GM12878 (cell line): ENCODE measurements at regions not wholly inside any gene's neighbourhood (a gene's known extent, or its start where the extent isn't known, plus 50 kb on each side); places are given as distances from the start of the nearest gene placed in this dataset.

ENCODE experiments used
- ATAC-seq: fragments of 200-7000 bp; cut with Tn5 transposase; 3 replicates; pipeline ENCODE4 v1.9.1; 2020; ENCODE audit warnings: mild to moderate bottlenecking, moderate library complexity
- BruUV-seq: library from RNA; stranded (reverse); fragments of 400-500 nt; replicated peaks from 2 replicates; lab custom pipeline; 2021; lab: Mats Ljungman, UMichigan
- CTCF ChIA-PET: fragments of 300-600 bp; sonication (Branson Sonifier 250); formaldehyde crosslinking; extraction: SDS; loops from one replicate; lab custom pipeline; 2021; ENCODE audit warnings: inconsistent platforms; lab: Yijun Ruan, JAX
- POLR2A ChIA-PET: fragments of 350-600 bp; formaldehyde crosslinking; extraction: SDS; loops from one replicate; lab custom pipeline; 2021; ENCODE audit warnings: inconsistent platforms; lab: Charles Lee
- RAD21 ChIA-PET: fragments of 300-600 bp; sonication (Branson Sonifier 250); formaldehyde crosslinking; loops from one replicate; lab custom pipeline; 2023; ENCODE audit warnings: antibody characterized with exemption; ENCODE audit not compliant: unreplicated experiment; lab: Charles Lee
- SMC1A ChIA-PET: fragments of 300-600 bp; sonication (Branson Sonifier 250); formaldehyde crosslinking; loops from one replicate; lab custom pipeline; 2023; ENCODE audit not compliant: unreplicated experiment, uncharacterized antibody; lab: Charles Lee
- DNase-seq: peaks from one replicate; pipeline ENCODE4 v3.0.0-alpha.2; 2011; ENCODE audit warnings: low read depth, low spot score
- FAIRE-seq: peaks from 3 replicates; lab custom pipeline; 2011; peaks lifted over from hg19 to GRCh38; lab: Jason Lieb, UNC
- H2AFZ ChIP-seq: 2 replicates; pipeline ENCODE4 v1.6.0; 2011; ENCODE audit warnings: low read depth, low read length, control low read depth; ENCODE audit not compliant: control insufficient read depth
- H3K27ac ChIP-seq: 2 replicates; pipeline ENCODE4 v1.5.1; 2011; ENCODE audit warnings: control low read depth; ENCODE audit not compliant: control insufficient read depth, insufficient read depth
- H3K27me3 ChIP-seq, 2 experiments: replicated peaks in 1 of 2; 2 replicates each; pipeline versions ENCODE4 v1.6.0 to v1.6.1; 2011; ENCODE audit warnings: low read length in 1 of 2; ENCODE audit not compliant: control insufficient read depth in 2 of 2, insufficient read depth in 2 of 2
- H3K36me3 ChIP-seq, 2 experiments: 2 replicates each; pipeline ENCODE4 v1.5.1; 2011; ENCODE audit warnings: low read length in 1 of 2; ENCODE audit not compliant: control insufficient read depth in 2 of 2, insufficient read depth in 2 of 2
- H3K4me1 ChIP-seq: 2 replicates; pipeline ENCODE4 v1.6.1; 2011; ENCODE audit warnings: mild to moderate bottlenecking, low read length, moderate library complexity, mixed read lengths; ENCODE audit not compliant: control insufficient read depth, insufficient read depth
- H3K4me2 ChIP-seq: 2 replicates; pipeline ENCODE4 v1.6.0; 2011; ENCODE audit warnings: control low read depth; ENCODE audit not compliant: control insufficient read depth, insufficient read depth
- H3K4me3 ChIP-seq: fragments of 200-600 bp; sonication (generic); 2 replicates; pipeline ENCODE4 v1.5.1; 2016
- H3K79me2 ChIP-seq: 2 replicates; pipeline ENCODE4 v1.6.0; 2011; ENCODE audit warnings: low read length; ENCODE audit not compliant: control insufficient read depth, insufficient read depth
- H3K9ac ChIP-seq: 2 replicates; pipeline ENCODE4 v1.8.0; 2011; ENCODE audit warnings: low read length, control low read depth, mixed read lengths; ENCODE audit not compliant: control insufficient read depth, insufficient read depth
- H3K9me3 ChIP-seq: replicated peaks from 3 replicates; pipeline ENCODE4 v1.5.1; 2011; ENCODE audit warnings: mild to moderate bottlenecking, low read length; ENCODE audit not compliant: control insufficient read depth, insufficient read depth
- H4K20me1 ChIP-seq: 2 replicates; pipeline ENCODE4 v1.6.0; 2011; ENCODE audit not compliant: control insufficient read depth, insufficient read depth
- CHD1 ChIP-seq: IDR thresholded peaks from 2 replicates; pipeline ENCODE4 v1.6.1; 2012; ENCODE audit warnings: low read depth, low read length, improper control_type of control experiment
- LARP7 ChIP-seq: fragments of 450-650 bp; IDR thresholded peaks from 2 replicates; pipeline ENCODE4 v1.6.1; 2017; ENCODE audit warnings: mild to moderate bottlenecking
- NR2C1 ChIP-seq: fragments of 450-650 bp; IDR thresholded peaks from 2 replicates; pipeline ENCODE4 v1.6.1; 2017; ENCODE audit warnings: antibody characterized with exemption, mild to moderate bottlenecking, moderate library complexity
- SMAD1 ChIP-seq: fragments of 450-650 bp; IDR thresholded peaks from 2 replicates; pipeline ENCODE4 v1.6.1; 2018; ENCODE audit warnings: mild to moderate bottlenecking, low read depth; ENCODE audit not compliant: partially characterized antibody
- STAT1 ChIP-seq: fragments of 450-650 bp; conservative IDR thresholded peaks from 2 replicates; pipeline ENCODE4 v1.6.1; 2014; ENCODE audit warnings: antibody characterized with exemption, mild to moderate bottlenecking
- TAF1 ChIP-seq: IDR thresholded peaks from 2 replicates; pipeline ENCODE4 v1.6.1; 2011; ENCODE audit warnings: mild to moderate bottlenecking, low read depth, low read length, borderline replicate concordance
- ZBED1 ChIP-seq: IDR thresholded peaks from 2 replicates; pipeline ENCODE4 v1.6.1; 2016; ENCODE audit warnings: borderline replicate concordance
- ZBTB40 ChIP-seq: fragments of 450-650 bp; IDR thresholded peaks from 2 replicates; pipeline ENCODE4 v1.6.1; 2016; ENCODE audit warnings: mild to moderate bottlenecking, moderate library complexity, borderline replicate concordance
- ZNF207 ChIP-seq: fragments of 450-650 bp; IDR thresholded peaks from 2 replicates; pipeline ENCODE4 v1.6.1; 2014; ENCODE audit warnings: antibody characterized with exemption, mild to moderate bottlenecking, borderline replicate concordance
- ZSCAN29 ChIP-seq: fragments of 450-650 bp; IDR thresholded peaks from 2 replicates; pipeline ENCODE4 v1.6.1; 2017; ENCODE audit warnings: mild to moderate bottlenecking, moderate library complexity
- WGBS: methylation state at CpG from one replicate; pipeline ENCODE4 v1.1.6; 2016; ENCODE audit warnings: low lambda C conversion rate; ENCODE audit not compliant: insufficient replicate concordance, insufficient coverage; ENCODE audit errors: missing lambda C conversion rate; 5-methylcytosine and 5-hydroxymethylcytosine counted together
- in situ Hi-C: fragments of 300-500 bp; cut with MboI; formaldehyde crosslinking; loops from 9 replicates; pipeline ENCODE4 v1.14.3; 2018; ENCODE audit warnings: mixed read lengths
- intact Hi-C: fragments of 100-400 bp; cut with micrococcal nuclease; formaldehyde crosslinking; loops from one replicate; pipeline ENCODE4 v1.14.2; 2022; ENCODE audit not compliant: unreplicated experiment
- TF ChIP-seq, protein P1 (sequence below): IDR thresholded peaks from 2 replicates; pipeline ENCODE4 v1.6.1; 2011; ENCODE audit warnings: borderline replicate concordance, low read depth, mild to moderate bottlenecking, moderate library complexity, low read length; ENCODE audit not compliant: insufficient read depth, poor library complexity, severe bottlenecking
- TF ChIP-seq, protein P2 (sequence below): IDR thresholded peaks from 2 replicates; pipeline ENCODE4 v1.6.1; 2012; ENCODE audit warnings: low read depth, low read length, improper control_type of control experiment

DNA sequence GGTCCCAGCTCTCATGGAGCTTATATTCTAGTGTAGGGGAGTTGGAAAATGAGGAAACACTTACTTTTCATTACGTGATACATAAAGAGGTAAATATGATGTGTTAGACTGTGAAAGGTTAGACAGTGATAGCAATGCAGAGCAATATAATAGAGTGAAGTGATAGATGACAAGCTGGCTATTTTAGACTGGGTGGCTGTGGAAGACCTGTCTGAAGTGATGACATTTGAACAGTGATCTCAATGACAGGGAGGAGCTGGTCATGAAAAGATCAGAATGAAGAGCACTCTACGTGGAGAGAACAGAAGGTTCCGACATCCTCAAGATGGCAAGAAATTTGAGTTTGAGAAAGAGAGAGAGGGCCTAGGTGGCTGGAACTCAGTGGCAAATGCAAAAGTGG lies 118.9 kb upstream of the MKLN1 start:
- 46% methylated on average over 3 of the region's 3 CpGs for WGBS
- Histone ChIP-seq H2AFZ (no peak overlapping the region), H3K9me3 (no peaks in the 10 kb centered on the region), H4K20me1 (no peaks in the 10 kb centered on the region), H3K36me3 (no peaks in the 10 kb centered on the region), H3K27me3 (no peaks in the 10 kb centered on the region), H3K27ac (no peak overlapping the region), H3K9ac (no peak overlapping the region), H3K4me1 (no peaks in the 10 kb centered on the region)
- ATAC-seq, result no peak
- DNase-seq, result no peak
- TF ChIP-seq CHD1, result no peak
- no peak for TF ChIP-seq ZBED1
- TF ChIP-seq, all 136 proteins: peak for 0
- intact Hi-C loops (no loop called here), in situ Hi-C loops (no loop called here)
- no peaks in the 10 kb centered on the region for H3K79me2 ChIP-seq
- ChIA-PET POLR2A (interaction anchor here (0.5 kb wide), 1 partner anchor 12 kb away, joined by 3 read pairs; no protein-coding TSS in a partner anchor), RAD21 (no interaction called here), CTCF (no interaction called here), SMC1A (interaction anchor here (1.1 to 1.6 kb wide), 4 partner anchors 8 to 182 kb away, joined by 3 to 4 read pairs (median 3); no protein-coding TSS in a partner anchor)
- no peak for FAIRE-seq
- H3K4me3 ChIP-seq, result no peak overlapping the region
- no peak overlapping the region for H3K4me2 ChIP-seq
- no TSS peak for BruUV-seq

DNA sequence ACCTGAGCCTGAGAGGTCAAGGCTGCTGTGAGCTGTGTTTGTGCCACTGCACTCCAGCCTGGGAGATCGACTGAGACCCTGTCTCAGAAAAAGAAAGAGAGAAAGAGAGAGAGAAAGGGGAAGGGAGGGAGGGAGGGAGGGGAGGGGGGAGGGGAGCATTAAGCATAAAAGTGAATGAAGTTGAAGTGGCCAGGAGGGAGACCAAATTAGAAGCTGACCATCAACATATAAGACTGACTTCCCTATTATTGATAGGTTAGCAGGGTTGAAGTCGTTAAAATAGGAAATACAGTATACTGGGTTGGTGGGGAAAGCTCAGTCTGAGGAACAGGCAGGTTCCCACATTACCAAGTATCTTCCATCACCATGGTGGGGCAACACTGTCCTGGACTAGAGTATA lies 117.1 kb upstream of the MKLN1 start:
- no peak for FAIRE-seq
- H3K79me2 ChIP-seq, result no peaks in the 10 kb centered on the region
- POLR2A ChIA-PET, result no interaction called here
- no TSS peak for BruUV-seq
- H3K9me3 ChIP-seq, result no peaks in the 10 kb centered on the region
- no peak overlapping the region for H3K27ac ChIP-seq
- H3K4me3 ChIP-seq, result no peak overlapping the region
- ATAC-seq, result no peak
- no peaks in the 10 kb centered on the region for H3K36me3 ChIP-seq
- CTCF ChIA-PET, result no interaction called here
- 0% methylated on average over 1 of the region's 2 CpGs for WGBS
- no peaks in the 10 kb centered on the region for H3K4me1 ChIP-seq
- intact Hi-C loops, result no loop called here
- in situ Hi-C loops, result no loop called here
- H3K9ac ChIP-seq, result no peak overlapping the region
- H4K20me1 ChIP-seq, result no peaks in the 10 kb centered on the region
- DNase-seq, result no peak
- no peak overlapping the region for H3K4me2 ChIP-seq
- H3K27me3 ChIP-seq, result no peaks in the 10 kb centered on the region
- RAD21 ChIA-PET, result no interaction called here
- no peak overlapping the region for H2AFZ ChIP-seq
- SMC1A ChIA-PET, result interaction anchor here (0.8 to 1.3 kb wide), 2 partner anchors 21 to 25 kb away, joined by 3 to 4 read pairs; no protein-coding TSS in a partner anchor
- TF ChIP-seq SMAD1 (no peak), ZSCAN29 (no peak), ZBED1 (no peak), NR2C1 (no peak), TAF1 (no peak), STAT1 (no peak), ZBTB40 (no peak), LARP7 (no peak), ZNF207 (no peak)
- TF ChIP-seq, protein P1, sequence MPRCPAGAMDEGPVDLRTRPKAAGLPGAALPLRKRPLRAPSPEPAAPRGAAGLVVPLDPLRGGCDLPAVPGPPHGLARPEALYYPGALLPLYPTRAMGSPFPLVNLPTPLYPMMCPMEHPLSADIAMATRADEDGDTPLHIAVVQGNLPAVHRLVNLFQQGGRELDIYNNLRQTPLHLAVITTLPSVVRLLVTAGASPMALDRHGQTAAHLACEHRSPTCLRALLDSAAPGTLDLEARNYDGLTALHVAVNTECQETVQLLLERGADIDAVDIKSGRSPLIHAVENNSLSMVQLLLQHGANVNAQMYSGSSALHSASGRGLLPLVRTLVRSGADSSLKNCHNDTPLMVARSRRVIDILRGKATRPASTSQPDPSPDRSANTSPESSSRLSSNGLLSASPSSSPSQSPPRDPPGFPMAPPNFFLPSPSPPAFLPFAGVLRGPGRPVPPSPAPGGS, result no peak
- TF ChIP-seq, protein P2, sequence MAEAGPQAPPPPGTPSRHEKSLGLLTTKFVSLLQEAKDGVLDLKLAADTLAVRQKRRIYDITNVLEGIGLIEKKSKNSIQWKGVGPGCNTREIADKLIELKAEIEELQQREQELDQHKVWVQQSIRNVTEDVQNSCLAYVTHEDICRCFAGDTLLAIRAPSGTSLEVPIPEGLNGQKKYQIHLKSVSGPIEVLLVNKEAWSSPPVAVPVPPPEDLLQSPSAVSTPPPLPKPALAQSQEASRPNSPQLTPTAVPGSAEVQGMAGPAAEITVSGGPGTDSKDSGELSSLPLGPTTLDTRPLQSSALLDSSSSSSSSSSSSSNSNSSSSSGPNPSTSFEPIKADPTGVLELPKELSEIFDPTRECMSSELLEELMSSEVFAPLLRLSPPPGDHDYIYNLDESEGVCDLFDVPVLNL, result no peak
